Lung (tissue), 11 donors: ENCODE measurements at regions not wholly inside any gene's neighbourhood (a gene's known extent, or its start where the extent isn't known, plus 50 kb on each side); places are given as distances from the start of the nearest gene placed in this dataset.
A peak's percentile ranks its signal among the peaks of the same experiment; 100 is the strongest.
"Not testable (repeated sequence)": the region's sequence is repeated elsewhere in the genome, so short reads cannot be mapped to it uniquely, and the experiment has no call there.

Experiments used
- ATAC-seq: fragments of 200-7000 bp; cut with Tn5 transposase; one replicate; pipeline ENCODE4 v1.9.1; 2020; ENCODE audit warnings: moderate number of reproducible peaks; ENCODE audit not compliant: insufficient read depth, low FRiP score
- DNase-seq, 3 donors: peaks; one replicate each; pipeline ENCODE4 v3.0.0-alpha.2; 2013 to 2017
- H3K27ac ChIP-seq, 2 donors: one replicate each; pipeline ENCODE4 v1.5.1; 2013; ENCODE audit warnings: mild to moderate bottlenecking in 2 of 2, moderate library complexity in 2 of 2, control low read depth in 1 of 2, inconsistent platforms in 1 of 2, low read depth in 1 of 2, low read length in 1 of 2
- H3K27me3 ChIP-seq, 3 donors: one replicate each; pipeline ENCODE4 v1.5.1; 2013; ENCODE audit warnings: low read length in 2 of 3; ENCODE audit not compliant: control insufficient read depth in 3 of 3, insufficient read depth in 3 of 3
- H3K36me3 ChIP-seq, 4 donors: one replicate each; pipeline ENCODE4 v1.5.1; 2013; ENCODE audit warnings: low read length in 4 of 4, mild to moderate bottlenecking in 1 of 4, moderate library complexity in 1 of 4; ENCODE audit not compliant: control insufficient read depth in 4 of 4, insufficient read depth in 4 of 4
- H3K4me1 ChIP-seq, 5 donors: one replicate each; pipeline ENCODE4 v1.5.1; 2013; ENCODE audit warnings: low read length in 5 of 5, mild to moderate bottlenecking in 2 of 5, moderate library complexity in 1 of 5; ENCODE audit not compliant: control insufficient read depth in 5 of 5, insufficient read depth in 5 of 5
- H3K4me3 ChIP-seq: one replicate; pipeline ENCODE4 v1.5.1; 2013; ENCODE audit warnings: mild to moderate bottlenecking, control low read depth, moderate library complexity
- H3K9ac ChIP-seq, 2 donors: one replicate each; pipeline ENCODE4 v1.5.1; 2013; ENCODE audit warnings: low read length in 2 of 2, control low read depth in 1 of 2; ENCODE audit not compliant: insufficient read depth in 1 of 2
- H3K9me3 ChIP-seq, 4 donors: one replicate each; pipeline ENCODE4 v1.5.1; 2013; ENCODE audit warnings: low read length in 3 of 4, mild to moderate bottlenecking in 1 of 4, moderate library complexity in 1 of 4; ENCODE audit not compliant: control insufficient read depth in 4 of 4, insufficient read depth in 3 of 4
- WGBS, 2 donors: extraction: QIAGEN DNeasy Blood & Tissue Kit; methylation state at CpG; one replicate each; pipeline ENCODE4 v1.1.7; 2013; 5-methylcytosine and 5-hydroxymethylcytosine counted together
- TF ChIP-seq, protein P1 (sequence below): IDR thresholded peaks from 2 replicates; pipeline ENCODE4 v1.5.1; 2012; ENCODE audit warnings: mild to moderate bottlenecking; ENCODE audit errors: control extremely low read depth, extremely low read depth
- donor health status: control.
- donor health status: control.
- donor health status: Bipolar disorder and iron deficiency.
- donor health status: healthy.
- donor health status: DM: yes; HTN: yes; CAD: no.

DNA sequence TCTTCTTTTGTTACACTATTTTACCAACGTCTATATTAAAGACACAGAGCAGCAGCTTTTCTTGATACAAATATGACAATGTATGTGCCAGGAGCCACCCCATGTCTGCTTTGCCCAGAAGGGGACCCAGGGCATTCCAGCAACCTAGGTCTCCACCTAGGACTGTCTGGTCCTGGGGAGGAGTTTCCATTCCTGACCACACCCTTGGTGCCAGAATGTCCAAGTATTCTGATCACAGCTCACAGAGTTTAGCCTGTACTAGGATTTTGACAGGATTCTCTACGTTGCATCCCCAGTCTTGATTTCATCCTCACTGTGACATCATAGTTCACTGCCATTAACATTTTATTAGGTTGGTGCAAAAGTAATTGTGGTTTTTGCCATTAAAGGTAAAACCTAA, 224.7 kb downstream of the SREK1 start:
- no peak for DNase-seq
- Histone ChIP-seq H3K36me3 (no peaks in the 10 kb centered on the region), H3K4me3 (no peak overlapping the region), H3K4me1 (peaks cover 0 to 12% (median 2%) of the 10 kb centered on the region in 5 donors), H3K27me3 (no peaks in the 10 kb centered on the region), H3K9ac (no peak overlapping the region), H3K9me3 (no peaks in the 10 kb centered on the region), H3K27ac (peak overlapping the region in 1 of 2 donors; percentile 56)
- TF ChIP-seq, protein P1, sequence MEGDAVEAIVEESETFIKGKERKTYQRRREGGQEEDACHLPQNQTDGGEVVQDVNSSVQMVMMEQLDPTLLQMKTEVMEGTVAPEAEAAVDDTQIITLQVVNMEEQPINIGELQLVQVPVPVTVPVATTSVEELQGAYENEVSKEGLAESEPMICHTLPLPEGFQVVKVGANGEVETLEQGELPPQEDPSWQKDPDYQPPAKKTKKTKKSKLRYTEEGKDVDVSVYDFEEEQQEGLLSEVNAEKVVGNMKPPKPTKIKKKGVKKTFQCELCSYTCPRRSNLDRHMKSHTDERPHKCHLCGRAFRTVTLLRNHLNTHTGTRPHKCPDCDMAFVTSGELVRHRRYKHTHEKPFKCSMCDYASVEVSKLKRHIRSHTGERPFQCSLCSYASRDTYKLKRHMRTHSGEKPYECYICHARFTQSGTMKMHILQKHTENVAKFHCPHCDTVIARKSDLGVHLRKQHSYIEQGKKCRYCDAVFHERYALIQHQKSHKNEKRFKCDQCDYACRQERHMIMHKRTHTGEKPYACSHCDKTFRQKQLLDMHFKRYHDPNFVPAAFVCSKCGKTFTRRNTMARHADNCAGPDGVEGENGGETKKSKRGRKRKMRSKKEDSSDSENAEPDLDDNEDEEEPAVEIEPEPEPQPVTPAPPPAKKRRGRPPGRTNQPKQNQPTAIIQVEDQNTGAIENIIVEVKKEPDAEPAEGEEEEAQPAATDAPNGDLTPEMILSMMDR, result no peak
- 78 to 80% methylated on average over 2 of the region's 2 CpGs for WGBS, 2 donors
- ATAC-seq, result no peak

DNA sequence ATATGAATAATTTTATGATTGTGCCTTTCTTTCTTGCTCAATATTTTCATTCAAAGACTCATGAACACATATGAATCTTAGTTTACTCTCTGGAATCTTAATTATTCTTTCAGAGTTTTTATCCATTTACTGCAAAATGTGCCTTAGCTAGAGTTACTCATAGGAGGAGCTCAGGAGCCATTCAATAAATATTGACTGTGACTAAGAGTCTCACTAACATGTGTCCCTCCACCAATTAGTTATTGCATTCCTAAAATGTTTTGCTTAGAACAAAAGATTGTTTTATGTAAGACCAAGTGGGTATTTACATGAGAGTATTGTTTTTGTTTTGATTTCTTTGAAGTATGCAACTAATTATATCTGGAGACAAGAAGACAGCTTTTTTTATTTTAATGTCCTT, 218.4 kb upstream of the MAST4 start:
- Histone ChIP-seq H3K36me3 (no peaks in the 10 kb centered on the region), H3K4me3 (no peak overlapping the region), H3K9me3 (peaks cover 0 to 6% (median 1%) of the 10 kb centered on the region in 4 donors), H3K4me1 (peaks cover 0 to 4% (median 0%) of the 10 kb centered on the region in 5 donors), H3K27me3 (no peaks in the 10 kb centered on the region), H3K9ac (no peak overlapping the region), H3K27ac (no peak overlapping the region)
- TF ChIP-seq, protein P1, result no peak
- DNase-seq (no peak), ATAC-seq (no peak)

DNA sequence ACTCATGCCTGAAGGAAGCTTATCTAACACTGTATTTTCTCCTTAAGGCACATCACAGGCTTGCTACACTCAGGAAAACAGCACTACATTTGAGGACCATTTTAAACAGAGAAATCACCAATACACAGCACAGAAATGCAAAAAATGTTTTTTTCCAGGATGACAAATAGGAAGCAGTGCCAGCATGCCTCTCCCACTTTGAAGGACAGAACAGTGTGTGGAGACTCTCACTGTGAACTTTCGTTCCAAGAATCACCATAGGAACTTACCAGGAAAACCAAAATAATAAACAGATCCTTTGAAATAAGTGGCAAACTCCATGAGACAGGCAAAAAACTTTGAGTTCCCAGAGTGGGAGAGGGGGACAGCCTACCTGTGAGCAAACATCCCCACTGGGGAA, 217.8 kb upstream of the MAST4 start:
- Histone ChIP-seq H3K9me3 (peaks cover 0 to 6% (median 1%) of the 10 kb centered on the region in 4 donors), H3K27ac (no peak overlapping the region), H3K9ac (no peak overlapping the region), H3K4me1 (peaks cover 0 to 4% (median 0%) of the 10 kb centered on the region in 5 donors), H3K36me3 (no peaks in the 10 kb centered on the region), H3K4me3 (no peak overlapping the region), H3K27me3 (no peaks in the 10 kb centered on the region)
- DNase-seq (no peak), ATAC-seq (no peak)
- TF ChIP-seq, protein P1, result no peak
- WGBS, 2 donors, result 66 to 85% methylated on average over 1 of the region's 1 CpG

DNA sequence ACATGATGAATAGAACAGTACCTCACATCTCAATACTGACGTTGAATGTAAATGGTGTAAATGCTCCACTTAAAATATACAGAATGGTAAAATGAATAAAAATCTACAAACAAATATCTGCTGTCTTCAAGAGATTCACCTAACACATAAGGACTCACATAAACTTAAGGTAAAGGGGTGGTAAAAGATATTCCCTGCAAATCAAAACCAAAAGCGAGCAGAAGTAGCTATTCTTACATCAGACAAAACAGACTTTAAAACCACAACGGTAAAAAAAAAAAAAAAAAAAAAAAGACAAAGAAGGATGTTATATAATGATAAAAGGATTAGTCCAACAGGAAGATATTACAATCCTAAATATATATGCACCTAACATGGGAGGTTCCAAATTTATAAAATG, 214.0 kb upstream of the MAST4 start:
- no peak overlapping the region for H3K9ac ChIP-seq
- H3K36me3 ChIP-seq, result no peaks in the 10 kb centered on the region
- peaks cover 0 to 3% (median 0%) of the 10 kb centered on the region in 5 donors for H3K4me1 ChIP-seq
- TF ChIP-seq, protein P1, result no peak
- H3K27ac ChIP-seq, result no peak overlapping the region
- no peak overlapping the region for H3K4me3 ChIP-seq
- DNase-seq, result no peak
- H3K27me3 ChIP-seq, result no peaks in the 10 kb centered on the region
- WGBS, 2 donors, result 88 to 96% methylated on average over 3 of the region's 3 CpGs
- peaks cover 0 to 6% (median 1%) of the 10 kb centered on the region in 4 donors for H3K9me3 ChIP-seq
- no peak for ATAC-seq

DNA sequence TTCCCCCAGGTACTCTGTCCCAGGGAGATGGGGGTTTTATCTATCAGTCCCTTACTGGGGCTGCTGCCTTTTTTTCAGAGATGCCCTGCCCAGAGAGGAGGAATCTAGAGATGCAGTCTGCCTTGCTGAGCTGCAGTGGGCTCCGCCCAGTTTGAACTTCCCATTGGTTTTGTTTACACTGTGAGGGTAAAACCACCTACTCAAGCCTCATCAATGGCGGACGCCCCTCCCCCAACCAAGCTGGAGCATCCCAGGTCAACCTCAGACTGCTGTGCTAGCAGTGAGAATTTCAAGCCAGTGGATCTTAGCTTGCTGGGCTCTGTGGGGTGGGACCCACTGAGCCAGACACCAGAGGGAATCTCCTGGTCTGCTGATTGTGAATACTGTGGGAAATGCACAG, 191.0 kb upstream of the MAST4 start:
- not testable (repeated sequence) for ATAC-seq, DNase-seq, H3K4me3 ChIP-seq, H3K9me3 ChIP-seq, H3K27ac ChIP-seq, H3K9ac ChIP-seq, H3K4me1 ChIP-seq, H3K27me3 ChIP-seq, H3K36me3 ChIP-seq
- 91 to 92% methylated on average over 3 of the region's 3 CpGs for WGBS, 2 donors
